Thoracic aorta (tissue), 2 donors: ENCODE measurements at regions not wholly inside any gene's neighbourhood (a gene's known extent, or its start where the extent isn't known, plus 50 kb on each side); places are given as distances from the start of the nearest gene placed in this dataset.

Source experiments
- ATAC-seq: fragments of 150-250 bp; one replicate; pipeline ENCODE4 v1.8.0; 2017; ENCODE audit warnings: low read depth; ENCODE audit not compliant: insufficient number of reproducible peaks, low FRiP score
- DNase-seq: peaks from one replicate; pipeline ENCODE4 v3.0.0-alpha.2; 2020; ENCODE audit warnings: low spot score
- H3K27ac ChIP-seq, 2 donors: fragments of 200-600 bp; sonication (generic); 1 replicate in 1 of 2; 2 replicates in 1 of 2; pipeline ENCODE4 v1.5.1; 2016; ENCODE audit warnings: mild to moderate bottlenecking in 2 of 2, moderate library complexity in 2 of 2
- H3K27me3 ChIP-seq: fragments of 200-600 bp; sonication (generic); replicated peaks from 2 replicates; pipeline ENCODE4 v1.6.0; 2016; ENCODE audit warnings: mild to moderate bottlenecking; ENCODE audit not compliant: insufficient read depth
- H3K36me3 ChIP-seq: fragments of 200-600 bp; sonication (generic); one replicate; pipeline ENCODE4 v1.5.1; 2016
- H3K4me1 ChIP-seq, 2 donors: fragments of 200-600 bp; sonication (generic); 1 replicate in 1 of 2; 2 replicates in 1 of 2; pipeline versions ENCODE4 v1.5.1 to v1.6.0; 2016; ENCODE audit warnings: low read depth in 2 of 2, mild to moderate bottlenecking in 1 of 2; ENCODE audit not compliant: control insufficient read depth in 1 of 2
- H3K4me3 ChIP-seq: fragments of 200-600 bp; sonication (generic); 2 replicates; pipeline ENCODE4 v1.5.1; 2016; ENCODE audit warnings: mild to moderate bottlenecking
- H3K9me3 ChIP-seq: fragments of 200-600 bp; sonication (generic); 2 replicates; pipeline ENCODE4 v1.5.1; 2016
- TF ChIP-seq, protein P1 (sequence below): fragments of 200-600 bp; sonication (generic); IDR thresholded peaks from one replicate; pipeline ENCODE4 v1.5.1; 2019; ENCODE audit warnings: antibody characterized with exemption

- no peaks in the 10 kb centered on the region for H3K9me3 ChIP-seq
- no peak overlapping the region for H3K27ac ChIP-seq
- ATAC-seq (no peak), DNase-seq (no peak)
- TF ChIP-seq, protein P1, sequence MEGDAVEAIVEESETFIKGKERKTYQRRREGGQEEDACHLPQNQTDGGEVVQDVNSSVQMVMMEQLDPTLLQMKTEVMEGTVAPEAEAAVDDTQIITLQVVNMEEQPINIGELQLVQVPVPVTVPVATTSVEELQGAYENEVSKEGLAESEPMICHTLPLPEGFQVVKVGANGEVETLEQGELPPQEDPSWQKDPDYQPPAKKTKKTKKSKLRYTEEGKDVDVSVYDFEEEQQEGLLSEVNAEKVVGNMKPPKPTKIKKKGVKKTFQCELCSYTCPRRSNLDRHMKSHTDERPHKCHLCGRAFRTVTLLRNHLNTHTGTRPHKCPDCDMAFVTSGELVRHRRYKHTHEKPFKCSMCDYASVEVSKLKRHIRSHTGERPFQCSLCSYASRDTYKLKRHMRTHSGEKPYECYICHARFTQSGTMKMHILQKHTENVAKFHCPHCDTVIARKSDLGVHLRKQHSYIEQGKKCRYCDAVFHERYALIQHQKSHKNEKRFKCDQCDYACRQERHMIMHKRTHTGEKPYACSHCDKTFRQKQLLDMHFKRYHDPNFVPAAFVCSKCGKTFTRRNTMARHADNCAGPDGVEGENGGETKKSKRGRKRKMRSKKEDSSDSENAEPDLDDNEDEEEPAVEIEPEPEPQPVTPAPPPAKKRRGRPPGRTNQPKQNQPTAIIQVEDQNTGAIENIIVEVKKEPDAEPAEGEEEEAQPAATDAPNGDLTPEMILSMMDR = no peak
- H3K4me3 ChIP-seq = no peak overlapping the region
- H3K36me3 ChIP-seq = no peaks in the 10 kb centered on the region
- no peaks in the 10 kb centered on the region for H3K27me3 ChIP-seq
- H3K4me1 ChIP-seq = no peaks in the 10 kb centered on the region
Measured at GRCh38 chr13:42412812-42413483, 141.0 kb downstream of the AKAP11 start.

DNA sequence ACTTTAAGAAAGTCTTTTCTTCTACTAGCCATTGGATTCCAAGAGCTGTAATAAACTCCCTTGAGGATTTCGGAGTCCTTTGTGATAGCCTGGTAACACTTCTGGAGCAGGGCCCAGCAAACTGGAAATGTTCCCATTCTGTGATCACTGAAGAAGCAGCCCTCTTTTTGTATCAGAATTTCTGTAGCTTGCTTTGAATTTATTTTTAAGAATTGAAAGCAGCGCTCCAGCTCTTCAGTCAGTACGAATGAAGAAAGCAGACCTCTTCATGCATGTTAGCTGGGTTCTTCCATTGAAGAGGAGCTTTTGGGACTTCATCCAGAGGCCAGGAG is 141.5 kb downstream of the AKAP11 start:
- no peaks in the 10 kb centered on the region for H3K27me3 ChIP-seq
- TF ChIP-seq, protein P1 = no peak
- H3K4me3 ChIP-seq = no peak overlapping the region
- H3K36me3 ChIP-seq = no peaks in the 10 kb centered on the region
- ATAC-seq (no peak), DNase-seq (no peak)
- no peak overlapping the region for H3K27ac ChIP-seq
- H3K9me3 ChIP-seq = no peaks in the 10 kb centered on the region
- no peaks in the 10 kb centered on the region for H3K4me1 ChIP-seq

DNA sequence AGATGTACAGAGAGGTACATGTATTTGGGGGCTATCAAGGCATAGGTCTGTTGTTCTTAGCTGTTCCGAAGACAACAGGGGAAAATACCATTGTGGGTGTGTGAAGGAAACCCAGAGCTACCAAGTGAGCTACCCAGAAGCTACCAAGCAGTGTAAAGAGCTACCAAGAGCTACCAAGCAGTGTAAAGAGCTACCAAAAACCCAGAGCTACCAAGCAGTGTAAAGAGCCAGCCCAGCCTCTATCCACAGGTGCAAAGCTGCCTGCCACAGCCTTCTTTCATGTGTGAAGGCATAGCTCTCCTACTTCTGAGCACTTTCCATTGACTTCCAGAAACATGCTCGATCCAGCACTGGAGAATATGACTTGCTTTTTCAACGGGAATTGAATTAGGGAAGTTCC is 145.7 kb downstream of the AKAP11 start:
- H3K27ac ChIP-seq = no peak overlapping the region
- H3K9me3 ChIP-seq = no peaks in the 10 kb centered on the region
- no peaks in the 10 kb centered on the region for H3K27me3 ChIP-seq
- H3K4me3 ChIP-seq = no peak overlapping the region
- H3K4me1 ChIP-seq = no peaks in the 10 kb centered on the region
- no peak for DNase-seq
- TF ChIP-seq, protein P1 = no peak
- ATAC-seq = no peak
- H3K36me3 ChIP-seq = no peaks in the 10 kb centered on the region

DNA sequence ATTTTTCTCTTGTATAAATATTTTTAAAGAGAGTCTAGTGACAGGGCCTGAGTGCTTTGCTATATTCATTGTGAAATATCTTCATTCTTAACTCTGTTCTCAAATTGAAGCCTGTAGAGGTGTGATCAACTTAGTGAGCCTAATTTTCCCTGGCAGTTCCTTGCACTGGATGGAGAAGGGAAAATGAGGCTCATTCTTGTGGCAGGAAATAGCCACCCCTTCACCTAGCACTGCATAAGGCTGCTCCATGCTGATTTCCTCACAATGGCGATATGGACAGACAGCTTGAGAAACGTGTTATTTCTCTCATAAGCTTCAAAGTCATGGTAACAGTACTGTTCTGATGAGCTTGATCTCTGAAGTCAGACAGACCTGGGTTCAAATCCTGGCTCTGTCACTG is 146.2 kb downstream of the AKAP11 start:
- no peak for ATAC-seq
- no peak for DNase-seq
- Histone ChIP-seq H3K9me3 (no peaks in the 10 kb centered on the region), H3K36me3 (no peaks in the 10 kb centered on the region), H3K4me1 (no peaks in the 10 kb centered on the region), H3K4me3 (no peak overlapping the region), H3K27ac (no peak overlapping the region), H3K27me3 (no peaks in the 10 kb centered on the region)
- TF ChIP-seq, protein P1 = no peak

DNA sequence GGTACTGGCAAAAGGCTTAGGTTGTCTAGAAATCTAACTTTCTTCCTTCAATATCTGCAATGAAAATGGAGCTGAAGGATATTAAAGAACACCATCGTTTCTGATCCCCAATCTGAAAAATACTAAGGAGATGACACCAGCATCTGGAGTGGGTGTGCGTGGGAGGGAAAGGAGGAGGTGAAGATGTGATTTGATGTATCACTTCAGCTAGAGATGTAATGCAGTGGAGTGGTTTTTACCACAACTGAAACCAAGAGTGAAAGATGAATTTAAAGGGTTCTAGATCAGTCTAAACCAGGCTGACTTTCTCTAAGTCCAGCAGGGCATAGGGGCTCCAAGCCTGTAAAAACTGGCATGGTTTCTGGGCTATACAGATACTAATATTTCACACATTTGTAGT is 148.4 kb downstream of the AKAP11 start:
- Histone ChIP-seq H3K9me3 (peaks cover 3% of the 10 kb centered on the region), H3K4me1 (no peaks in the 10 kb centered on the region), H3K27me3 (no peaks in the 10 kb centered on the region), H3K27ac (no peak overlapping the region), H3K36me3 (no peaks in the 10 kb centered on the region), H3K4me3 (no peak overlapping the region)
- DNase-seq (no peak), ATAC-seq (no peak)
- TF ChIP-seq, protein P1 = no peak
